HepG2 (cell line): ENCODE measurements at regions not wholly inside any gene's neighbourhood (a gene's known extent, or its start where the extent isn't known, plus 50 kb on each side); places are given as distances from the start of the nearest gene placed in this dataset.

Experiments
- CCDC6 ChIP-seq: sonication (generic); formaldehyde crosslinking; IDR thresholded peaks from 2 replicates; pipeline ENCODE4 v1.8.1; 2022; ENCODE audit warnings: mild to moderate bottlenecking, missing genetic modification reagents, moderate library complexity
- CTCF ChIP-seq: sonication (generic); formaldehyde crosslinking; IDR thresholded peaks from 2 replicates; pipeline ENCODE4 v1.5.0; 2020; ENCODE audit warnings: mild to moderate bottlenecking, missing genetic modification reagents, moderate library complexity
- PBX2 ChIP-seq: IDR thresholded peaks from 2 replicates; pipeline ENCODE4 v1.6.1; 2016; ENCODE audit warnings: control low read depth
- ZNF18 ChIP-seq: sonication (generic); formaldehyde crosslinking; IDR thresholded peaks from 2 replicates; pipeline ENCODE4 v1.8.0; 2022; ENCODE audit warnings: mild to moderate bottlenecking, missing genetic modification reagents; ENCODE audit not compliant: insufficient replicate concordance

DNA sequence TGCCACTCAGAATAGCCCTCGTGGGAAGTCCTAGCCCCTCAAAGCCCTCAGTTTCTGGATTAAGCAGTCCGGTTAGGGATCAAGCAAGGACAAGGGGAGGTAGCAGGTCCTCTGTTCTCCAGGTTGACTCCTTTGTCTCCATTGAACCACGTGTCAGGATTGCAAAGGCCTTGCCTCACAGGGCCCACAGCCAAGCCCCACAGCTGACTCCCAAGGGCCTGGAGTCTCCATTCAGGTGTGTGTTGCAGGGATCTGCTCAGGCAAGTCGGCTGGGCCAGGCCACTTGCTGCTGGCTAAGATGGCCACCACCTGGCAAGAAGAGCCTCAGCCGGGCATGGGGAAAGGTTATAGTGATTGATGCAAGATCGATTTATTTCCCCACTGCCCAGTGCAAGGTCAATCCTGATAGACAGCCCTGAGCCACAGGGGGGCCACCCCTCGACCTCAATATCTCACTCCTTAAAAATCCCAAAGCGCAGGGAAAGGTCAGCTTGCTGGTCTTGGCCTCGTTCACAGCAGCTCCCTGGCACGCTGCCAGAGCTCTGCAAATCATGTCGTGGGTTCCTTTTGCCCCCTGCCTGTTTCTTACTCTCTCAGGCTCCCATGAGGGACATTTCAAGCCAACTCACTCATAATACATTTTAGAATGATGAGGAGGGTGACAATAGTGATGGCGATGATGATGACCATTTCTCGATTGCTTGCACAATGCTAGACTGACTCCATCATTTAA is 75.9 kb downstream of the EDN3 start:
- TF ChIP-seq CTCF (CRISPR knock-in tag) (no peak), ZNF18 (CRISPR knock-in tag) (no peak), CCDC6 (CRISPR knock-in tag) (no peak), PBX2 (CRISPR knock-in tag) (no peak)
